GF-D8 (cell line): ENCODE measurements at regions not wholly inside any gene's neighbourhood (a gene's known extent, or its start where the extent isn't known, plus 50 kb on each side); places are given as distances from the start of the nearest gene placed in this dataset.

Source experiments
- DNase-seq: peaks from one replicate; lab custom pipeline; 2025; lab: John Stamatoyannopoulos, UW

- DNase-seq, result no peak
Measured at GRCh38 chr3:111311709-111312235, 230.2 kb upstream of the CD96 start.

GRCh38 chr3:111314181-111314873, 227.7 kb upstream of the CD96 start:
- no peak for DNase-seq

GRCh38 chr3:111314898-111315297, 227.1 kb upstream of the CD96 start:
- no peak for DNase-seq

- DNase-seq, result no peak
Measured at GRCh38 chr3:111315930-111316587, 225.9 kb upstream of the CD96 start.

GRCh38 chr3:111318289-111318688, 223.7 kb upstream of the CD96 start:
- no peak for DNase-seq

GRCh38 chr3:111319598-111319997, 222.4 kb upstream of the CD96 start:
- DNase-seq, result no peak

GRCh38 chr3:111321786-111322185, 220.2 kb upstream of the CD96 start:
- DNase-seq, result no peak

GRCh38 chr3:111323019-111323418, 219.0 kb upstream of the CD96 start:
- no peak for DNase-seq

- no peak for DNase-seq
Measured at GRCh38 chr3:111324151-111324550, 217.8 kb upstream of the CD96 start.

- no peak for DNase-seq
Measured at GRCh38 chr3:111324645-111325044, 217.4 kb upstream of the CD96 start.

- DNase-seq, result no peak
Measured at GRCh38 chr3:111325160-111325718, 216.8 kb upstream of the CD96 start.

GRCh38 chr3:111326144-111326995, 215.6 kb upstream of the CD96 start:
- no peak for DNase-seq

- DNase-seq, result no peak
Measured at GRCh38 chr3:111331306-111331705, 210.7 kb upstream of the CD96 start.

GRCh38 chr3:111331912-111332311, 210.1 kb upstream of the CD96 start:
- no peak for DNase-seq

GRCh38 chr3:111332488-111333080, 209.4 kb upstream of the CD96 start:
- no peak for DNase-seq

GRCh38 chr3:111333642-111334041, 208.4 kb upstream of the CD96 start:
- DNase-seq, result no peak

GRCh38 chr3:111335512-111336303, 206.3 kb upstream of the CD96 start:
- no peak for DNase-seq

- no peak for DNase-seq
Measured at GRCh38 chr3:111336511-111336910, 205.5 kb upstream of the CD96 start.

GRCh38 chr3:111338059-111338698, 203.8 kb upstream of the CD96 start:
- DNase-seq, result no peak

- DNase-seq, result no peak
Measured at GRCh38 chr3:111339017-111339416, 203.0 kb upstream of the CD96 start.

GRCh38 chr3:111351334-111351733, 190.7 kb upstream of the CD96 start:
- DNase-seq, result no peak
